ENCODE measurements at regions not wholly inside any gene's neighbourhood (a gene's known extent, or its start where the extent isn't known, plus 50 kb on each side); places are given as distances from the start of the nearest gene placed in this dataset.
"Not testable (repeated sequence)": the region's sequence is repeated elsewhere in the genome, so short reads cannot be mapped to it uniquely, and the experiment has no call there.

GRCh38 chr2:14492920-14493503 is 139.5 kb upstream of the LRATD1 start:
- Histone ChIP-seq H3K36me3 (ENCODE audit: control insufficient read depth, low read length) (no peaks in the 10 kb centered on the region), H3K4me1 (ENCODE audit: control insufficient read depth, low read length) (no peaks in the 10 kb centered on the region), H3K79me2 (ENCODE audit: control insufficient read depth, low read length) (no peaks in the 10 kb centered on the region), H3F3A (ENCODE audit: control insufficient read depth, insufficient read depth) (no peaks in the 10 kb centered on the region), H4K20me1 (ENCODE audit: control insufficient read depth, insufficient read depth, low read depth, low read length) (no peaks in the 10 kb centered on the region), H3K9me2 (replicated peaks; ENCODE audit: control insufficient read depth, low read length) (no peaks in the 10 kb centered on the region), H3K27me3 (ENCODE audit: control insufficient read depth, low read length) (no peaks in the 10 kb centered on the region), H3K27ac (ENCODE audit: low read depth, low read length) (no peak overlapping the region), H3K4me2 (ENCODE audit: low read length) (no peak overlapping the region), H3K4me3 (ENCODE audit: low read length) (no peak overlapping the region), H3K9me3 (ENCODE audit: control insufficient read depth, insufficient read depth, low read length) (no peaks in the 10 kb centered on the region)
- TF ChIP-seq, protein P1, sequence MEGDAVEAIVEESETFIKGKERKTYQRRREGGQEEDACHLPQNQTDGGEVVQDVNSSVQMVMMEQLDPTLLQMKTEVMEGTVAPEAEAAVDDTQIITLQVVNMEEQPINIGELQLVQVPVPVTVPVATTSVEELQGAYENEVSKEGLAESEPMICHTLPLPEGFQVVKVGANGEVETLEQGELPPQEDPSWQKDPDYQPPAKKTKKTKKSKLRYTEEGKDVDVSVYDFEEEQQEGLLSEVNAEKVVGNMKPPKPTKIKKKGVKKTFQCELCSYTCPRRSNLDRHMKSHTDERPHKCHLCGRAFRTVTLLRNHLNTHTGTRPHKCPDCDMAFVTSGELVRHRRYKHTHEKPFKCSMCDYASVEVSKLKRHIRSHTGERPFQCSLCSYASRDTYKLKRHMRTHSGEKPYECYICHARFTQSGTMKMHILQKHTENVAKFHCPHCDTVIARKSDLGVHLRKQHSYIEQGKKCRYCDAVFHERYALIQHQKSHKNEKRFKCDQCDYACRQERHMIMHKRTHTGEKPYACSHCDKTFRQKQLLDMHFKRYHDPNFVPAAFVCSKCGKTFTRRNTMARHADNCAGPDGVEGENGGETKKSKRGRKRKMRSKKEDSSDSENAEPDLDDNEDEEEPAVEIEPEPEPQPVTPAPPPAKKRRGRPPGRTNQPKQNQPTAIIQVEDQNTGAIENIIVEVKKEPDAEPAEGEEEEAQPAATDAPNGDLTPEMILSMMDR (IDR thresholded peaks at IDR 0.05; ENCODE audit: low read depth, low read length, poor library complexity, severe bottlenecking): no peak
- no peak for TF ChIP-seq EZH2phosphoT487 (IDR thresholded peaks at IDR 0.05; ENCODE audit: borderline replicate concordance, low read length)

GRCh38 chr2:14494759-14495158 is 137.8 kb upstream of the LRATD1 start:
- Histone ChIP-seq H3K9me3 (ENCODE audit: control insufficient read depth, insufficient read depth, low read length) (no peaks in the 10 kb centered on the region), H3K79me2 (ENCODE audit: control insufficient read depth, low read length) (no peaks in the 10 kb centered on the region), H3K36me3 (ENCODE audit: control insufficient read depth, low read length) (no peaks in the 10 kb centered on the region), H3K9me2 (replicated peaks; ENCODE audit: control insufficient read depth, low read length) (no peaks in the 10 kb centered on the region), H3K27me3 (ENCODE audit: control insufficient read depth, low read length) (no peaks in the 10 kb centered on the region), H3K4me2 (ENCODE audit: low read length) (no peak overlapping the region), H3F3A (ENCODE audit: control insufficient read depth, insufficient read depth) (no peaks in the 10 kb centered on the region), H3K27ac (ENCODE audit: low read depth, low read length) (no peak overlapping the region), H3K4me1 (ENCODE audit: control insufficient read depth, low read length) (no peaks in the 10 kb centered on the region), H3K4me3 (ENCODE audit: low read length) (no peak overlapping the region), H4K20me1 (ENCODE audit: control insufficient read depth, insufficient read depth, low read depth, low read length) (no peaks in the 10 kb centered on the region)
- no peak for TF ChIP-seq EZH2phosphoT487 (IDR thresholded peaks at IDR 0.05; ENCODE audit: borderline replicate concordance, low read length)
- TF ChIP-seq, protein P1 (IDR thresholded peaks at IDR 0.05; ENCODE audit: low read depth, low read length, poor library complexity, severe bottlenecking): no peak

DNA sequence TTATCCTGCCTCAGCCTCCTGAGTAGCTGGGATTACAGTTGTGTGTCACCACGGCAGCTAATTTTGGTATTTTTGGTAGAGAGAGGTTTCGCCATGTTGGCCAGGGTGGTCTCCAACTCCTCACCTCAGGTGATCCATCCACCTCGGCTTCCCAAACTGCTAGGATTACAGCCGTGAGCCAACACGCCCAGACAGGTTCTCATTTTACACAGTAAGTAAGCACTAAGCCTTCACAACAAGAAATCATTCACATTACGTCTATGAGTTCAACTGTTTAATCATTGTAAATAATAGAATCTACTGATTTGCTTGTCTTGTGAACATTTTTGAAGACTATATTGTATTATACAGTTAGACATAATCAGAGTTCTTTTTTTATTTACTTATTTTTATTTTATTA is 131.5 kb upstream of the LRATD1 start:
- Histone ChIP-seq H3K9me2 (replicated peaks; ENCODE audit: control insufficient read depth, low read length) (no peaks in the 10 kb centered on the region), H3K4me2 (ENCODE audit: low read length) (no peak overlapping the region), H3K79me2 (ENCODE audit: control insufficient read depth, low read length) (no peaks in the 10 kb centered on the region), H3K4me3 (ENCODE audit: low read length) (no peak overlapping the region), H3K27me3 (ENCODE audit: control insufficient read depth, low read length) (no peaks in the 10 kb centered on the region), H3K4me1 (ENCODE audit: control insufficient read depth, low read length) (no peaks in the 10 kb centered on the region), H4K20me1 (ENCODE audit: control insufficient read depth, insufficient read depth, low read depth, low read length) (no peaks in the 10 kb centered on the region), H3K36me3 (ENCODE audit: control insufficient read depth, low read length) (no peaks in the 10 kb centered on the region), H3K9me3 (ENCODE audit: control insufficient read depth, insufficient read depth, low read length) (no peaks in the 10 kb centered on the region), H3K27ac (ENCODE audit: low read depth, low read length) (no peak overlapping the region), H3F3A (ENCODE audit: control insufficient read depth, insufficient read depth) (no peaks in the 10 kb centered on the region)
- TF ChIP-seq EZH2phosphoT487 (IDR thresholded peaks at IDR 0.05; ENCODE audit: borderline replicate concordance, low read length): no peak
- TF ChIP-seq, protein P1 (IDR thresholded peaks at IDR 0.05; ENCODE audit: low read depth, low read length, poor library complexity, severe bottlenecking): no peak

DNA sequence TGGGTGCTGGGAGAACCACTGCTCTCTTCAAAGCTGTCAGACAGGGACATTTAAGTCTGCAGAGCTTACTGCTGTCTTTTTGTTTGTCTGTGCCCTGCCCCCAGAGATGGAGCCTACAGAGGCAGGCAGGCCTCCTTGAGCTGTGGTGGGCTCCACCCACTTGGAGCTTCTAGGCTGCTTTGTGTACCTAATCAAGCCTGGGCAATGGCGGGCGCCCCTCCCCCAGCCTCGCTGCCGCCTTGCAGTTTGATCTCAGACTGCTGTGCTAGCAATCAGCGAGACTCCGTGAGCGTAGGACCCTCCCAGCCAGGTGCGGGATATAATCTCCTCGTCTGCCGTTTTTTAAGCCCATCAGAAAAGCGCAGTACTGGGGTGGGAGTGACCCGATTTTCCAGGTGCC is 125.6 kb upstream of the LRATD1 start:
- not testable (repeated sequence) for H3K79me2 ChIP-seq (ENCODE audit: control insufficient read depth, low read length); H4K20me1 ChIP-seq (ENCODE audit: control insufficient read depth, insufficient read depth, low read depth, low read length); H3F3A ChIP-seq (ENCODE audit: control insufficient read depth, insufficient read depth); H3K27me3 ChIP-seq (ENCODE audit: control insufficient read depth, low read length); H3K9me3 ChIP-seq (ENCODE audit: control insufficient read depth, insufficient read depth, low read length); H3K27ac ChIP-seq (ENCODE audit: low read depth, low read length); H3K4me1 ChIP-seq (ENCODE audit: control insufficient read depth, low read length); H3K36me3 ChIP-seq (ENCODE audit: control insufficient read depth, low read length); H3K4me2 ChIP-seq (ENCODE audit: low read length); H3K4me3 ChIP-seq (ENCODE audit: low read length); H3K9me2 ChIP-seq (replicated peaks; ENCODE audit: control insufficient read depth, low read length)

Measured in DOHH2 (cell line).